ENCODE measurements at regions not wholly inside any gene's neighbourhood (a gene's known extent, or its start where the extent isn't known, plus 50 kb on each side); places are given as distances from the start of the nearest gene placed in this dataset.

DNA sequence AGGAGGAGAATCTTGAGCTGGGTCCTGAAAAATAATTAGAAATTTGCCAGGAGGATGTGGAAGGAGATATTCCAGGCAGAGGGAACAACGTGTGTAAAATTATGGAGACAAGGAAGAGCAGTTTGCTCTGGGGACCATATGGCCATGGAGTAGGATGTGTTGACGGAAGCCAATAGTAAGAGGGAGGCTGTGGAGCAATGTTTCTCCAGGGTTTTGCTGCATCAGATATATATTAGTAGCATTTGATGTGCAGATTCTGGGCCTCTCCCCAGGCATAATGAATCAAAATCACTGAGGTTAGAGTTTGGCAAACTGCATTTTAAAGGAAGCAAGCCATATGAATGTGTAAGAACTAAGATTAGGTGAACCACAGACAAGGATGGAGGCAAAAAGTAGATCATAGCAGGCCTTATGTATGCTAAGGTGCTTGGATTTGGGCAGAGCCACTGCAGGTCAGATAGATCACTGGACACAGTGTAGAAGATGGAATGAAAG is 192.9 kb upstream of the IL12A start:
- DNase-seq = no peak

DNA sequence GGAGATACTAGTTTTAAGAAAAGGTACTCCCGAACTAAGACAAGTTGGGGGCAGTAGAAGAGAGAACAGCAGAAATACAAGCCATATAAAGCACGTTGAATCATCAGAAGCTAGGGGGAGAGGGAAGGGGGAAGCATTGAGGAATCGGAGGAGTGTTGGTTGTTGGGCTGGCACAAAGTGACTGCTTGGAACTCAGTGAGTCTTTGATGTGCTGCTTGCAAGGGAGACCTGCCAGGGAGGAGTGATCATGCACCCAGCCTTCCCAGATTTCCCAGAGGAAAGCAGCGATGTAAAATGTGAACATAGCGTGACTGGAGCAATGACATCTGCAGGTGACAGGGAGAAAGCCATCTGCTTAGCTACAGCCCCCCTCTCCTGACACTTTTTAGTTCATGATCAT is 192.4 kb upstream of the IL12A start:
- DNase-seq = peak; percentile 48

DNA sequence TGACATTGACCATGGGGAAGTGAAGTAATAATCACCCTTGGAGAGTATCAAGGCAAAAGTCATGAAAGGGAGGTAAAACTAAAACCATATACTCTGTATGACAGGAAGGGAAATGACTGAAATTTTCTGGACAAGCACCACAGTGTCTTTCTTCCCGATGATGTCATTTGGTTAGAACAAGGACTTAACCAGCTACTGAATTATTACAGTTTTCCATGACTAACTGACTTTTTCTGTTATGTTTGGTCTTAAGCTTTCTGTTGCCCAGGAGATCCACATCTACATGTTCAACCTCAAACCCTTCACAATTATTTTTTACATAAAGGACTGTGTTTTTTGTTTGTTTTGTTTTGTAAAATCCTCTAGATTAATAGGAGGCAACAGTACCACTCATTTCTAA is 191.9 kb upstream of the IL12A start:
- no peak for DNase-seq

DNA sequence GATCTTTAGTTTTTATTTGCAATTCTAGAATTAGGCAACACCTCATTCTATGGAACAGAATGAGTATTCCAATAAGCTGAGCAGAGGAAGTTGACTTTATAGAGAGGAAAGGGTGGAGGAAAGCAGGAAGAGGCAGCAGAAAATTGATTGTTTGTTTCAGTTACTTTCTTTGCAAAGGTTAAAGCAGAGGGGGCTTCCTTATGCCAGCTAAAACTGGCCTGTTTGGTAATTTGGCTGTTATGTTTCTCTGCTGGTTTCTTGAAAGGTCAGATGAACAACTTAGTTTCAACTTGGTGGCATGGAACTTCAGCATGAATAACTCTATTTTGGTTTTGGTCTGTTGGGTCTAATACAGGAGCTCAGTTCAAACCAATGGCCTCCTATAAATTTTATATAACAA is 190.9 kb upstream of the IL12A start:
- no peak for DNase-seq

DNA sequence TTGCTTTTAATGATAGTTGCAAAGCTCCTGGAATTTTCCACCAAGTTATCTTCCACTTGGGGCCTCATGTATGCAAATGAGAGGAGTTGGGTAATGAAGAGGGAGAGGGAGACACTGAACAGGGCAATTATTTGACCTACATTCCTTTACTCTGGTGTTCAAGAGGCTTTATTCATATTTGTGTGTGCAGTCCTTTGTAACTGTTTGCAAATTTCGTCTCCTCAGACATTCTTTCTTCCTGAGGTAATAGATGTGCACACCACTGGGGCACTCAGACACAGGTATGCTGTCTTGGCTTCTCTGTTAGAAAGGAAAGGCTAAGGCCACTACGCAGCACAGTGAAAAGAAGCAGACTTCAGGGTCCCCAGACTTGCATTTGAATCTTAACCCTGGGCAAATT is 189.7 kb upstream of the IL12A start:
- no peak for DNase-seq

DNA sequence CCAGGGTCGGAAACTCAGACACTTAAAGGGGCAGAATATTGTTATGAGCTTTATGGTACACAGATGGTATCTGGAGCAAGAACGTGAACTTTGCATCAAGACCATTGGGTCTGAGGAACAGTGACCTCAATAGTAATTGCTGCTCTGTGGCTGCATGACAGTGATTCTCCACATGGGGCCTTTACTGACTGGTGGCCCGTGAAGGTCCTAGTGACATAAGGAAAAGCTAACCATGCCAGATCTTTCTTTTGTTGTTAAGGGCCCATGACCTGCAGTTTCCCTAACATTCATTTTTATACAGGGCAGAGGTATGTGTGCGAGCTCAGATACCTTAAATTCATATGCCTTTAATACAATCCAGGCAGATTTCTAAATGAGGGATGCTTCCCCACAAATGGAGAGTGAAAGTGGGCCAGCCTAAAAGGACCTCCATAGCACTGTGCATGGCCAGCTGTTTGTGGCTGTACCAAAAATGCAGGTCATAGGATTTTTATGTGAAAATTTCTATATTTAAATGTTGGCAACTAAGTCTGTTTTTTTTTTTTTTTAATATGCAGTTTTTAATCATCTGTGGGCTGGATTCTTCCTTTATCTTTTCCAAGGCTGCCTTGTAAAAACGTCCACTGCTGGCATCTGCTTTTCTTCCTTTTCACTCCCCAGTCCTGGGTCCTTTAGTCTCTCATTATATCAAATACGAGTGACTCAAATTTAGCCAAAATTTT is 188.0 kb upstream of the IL12A start:
- no peak for DNase-seq

DNA sequence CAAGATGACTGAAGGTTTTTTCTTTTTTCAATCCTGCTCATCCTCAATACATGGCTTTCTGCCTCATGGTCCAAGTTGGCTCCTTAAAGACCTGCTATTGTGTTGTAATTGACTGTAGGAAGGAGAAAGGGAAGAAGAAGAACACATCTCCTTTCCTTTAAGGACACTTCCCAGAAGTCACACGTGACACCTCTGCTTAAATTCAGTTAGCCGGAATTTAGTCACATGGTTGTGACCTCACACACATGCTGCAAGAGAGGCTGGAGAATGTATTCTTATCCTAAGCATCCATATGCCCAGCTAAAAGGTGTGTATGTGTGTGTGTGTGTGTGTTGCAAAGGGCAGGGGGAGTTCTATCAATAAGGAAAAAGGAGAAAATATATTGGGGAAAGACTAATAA is 185.8 kb upstream of the IL12A start:
- DNase-seq = no peak

DNA sequence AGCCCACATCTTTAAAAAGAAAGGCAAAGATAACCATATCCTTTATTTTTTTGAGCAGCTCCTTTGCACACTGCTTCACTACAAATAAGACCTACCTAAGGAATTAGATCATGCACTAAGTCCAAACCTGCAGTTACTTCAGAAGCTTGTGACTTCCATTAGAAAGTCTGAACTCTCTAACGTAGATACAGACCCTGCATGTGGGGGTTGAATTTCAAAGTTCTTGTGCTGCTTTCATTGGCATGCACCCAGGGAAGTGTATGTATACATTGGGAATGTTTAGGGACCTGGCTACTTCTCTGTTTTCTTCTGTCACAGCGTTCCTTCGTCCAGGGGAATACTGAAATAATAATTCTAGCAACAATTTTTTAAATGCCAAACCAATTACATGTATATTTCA is 185.2 kb upstream of the IL12A start:
- DNase-seq = no peak

DNA sequence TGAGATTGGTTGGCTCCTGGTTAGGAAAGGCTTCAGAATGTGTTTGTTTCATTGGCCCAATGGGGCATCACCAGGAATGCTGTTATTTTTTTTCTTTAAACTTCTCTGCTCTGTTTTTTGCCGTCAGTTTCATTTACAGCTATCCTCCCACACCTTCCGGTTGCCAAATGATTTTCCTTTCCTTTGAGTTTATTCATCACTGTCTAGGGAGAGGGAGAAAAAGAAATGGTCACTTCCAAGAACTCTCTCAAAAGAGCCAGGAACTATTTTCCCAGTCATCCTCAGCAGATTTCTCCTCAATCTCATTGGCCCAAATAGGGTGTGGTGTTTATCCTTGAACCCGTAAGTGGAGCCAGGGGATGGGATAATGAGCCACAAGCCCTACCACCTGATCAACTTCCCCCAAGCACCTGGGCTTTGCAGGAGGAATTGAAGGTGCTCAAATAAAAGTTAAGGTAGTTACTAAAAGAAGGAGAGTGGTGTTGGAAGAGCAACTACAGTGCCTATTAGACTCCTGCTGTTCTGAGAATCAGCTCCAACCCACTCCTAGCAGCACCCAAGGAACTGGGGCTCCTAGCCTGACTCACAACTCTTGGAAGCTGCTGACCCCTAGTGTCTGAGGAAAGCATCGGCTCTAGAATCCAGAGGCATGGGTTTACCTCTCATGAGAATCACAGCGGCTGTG is 183.8 kb upstream of the IL12A start:
- peak; percentile 69 for DNase-seq

DNA sequence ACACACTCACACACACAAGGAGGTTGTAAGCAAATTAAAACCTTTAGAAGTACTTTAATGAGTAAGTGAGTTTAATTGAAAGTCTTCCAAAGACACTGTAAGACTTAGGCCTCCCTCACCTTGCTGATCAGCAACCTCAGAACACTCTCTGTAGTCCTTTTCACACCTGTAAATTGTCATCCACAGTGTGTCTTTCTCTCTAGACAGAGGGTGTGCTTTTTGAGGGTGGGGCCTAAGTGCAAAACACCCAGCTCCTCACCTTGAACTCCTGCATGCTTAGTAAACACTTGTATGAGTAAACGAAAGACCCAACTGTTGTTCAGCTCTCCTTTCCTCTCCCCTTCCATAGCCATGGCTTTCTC is 183.2 kb upstream of the IL12A start:
- no peak for DNase-seq

DNA sequence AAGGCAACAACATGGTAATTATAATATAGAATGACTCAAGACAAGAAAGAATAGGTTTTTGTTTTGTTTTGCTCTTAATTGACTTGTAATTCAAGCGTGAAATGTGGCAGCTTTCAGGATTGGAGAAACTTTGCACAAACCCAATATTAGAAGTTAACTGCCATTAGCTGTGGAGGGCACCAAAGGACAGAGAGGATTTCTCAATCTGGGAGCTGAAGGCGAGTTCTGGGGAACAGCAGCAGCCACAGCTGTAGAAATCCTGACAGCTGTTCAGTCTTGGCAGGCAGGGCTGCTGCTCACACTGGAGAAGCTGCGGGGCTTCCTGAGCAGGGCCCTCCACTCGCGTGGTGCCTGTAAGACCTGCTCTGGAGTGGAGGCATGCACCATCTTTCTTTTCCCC is 182.2 kb upstream of the IL12A start:
- no peak for DNase-seq

DNA sequence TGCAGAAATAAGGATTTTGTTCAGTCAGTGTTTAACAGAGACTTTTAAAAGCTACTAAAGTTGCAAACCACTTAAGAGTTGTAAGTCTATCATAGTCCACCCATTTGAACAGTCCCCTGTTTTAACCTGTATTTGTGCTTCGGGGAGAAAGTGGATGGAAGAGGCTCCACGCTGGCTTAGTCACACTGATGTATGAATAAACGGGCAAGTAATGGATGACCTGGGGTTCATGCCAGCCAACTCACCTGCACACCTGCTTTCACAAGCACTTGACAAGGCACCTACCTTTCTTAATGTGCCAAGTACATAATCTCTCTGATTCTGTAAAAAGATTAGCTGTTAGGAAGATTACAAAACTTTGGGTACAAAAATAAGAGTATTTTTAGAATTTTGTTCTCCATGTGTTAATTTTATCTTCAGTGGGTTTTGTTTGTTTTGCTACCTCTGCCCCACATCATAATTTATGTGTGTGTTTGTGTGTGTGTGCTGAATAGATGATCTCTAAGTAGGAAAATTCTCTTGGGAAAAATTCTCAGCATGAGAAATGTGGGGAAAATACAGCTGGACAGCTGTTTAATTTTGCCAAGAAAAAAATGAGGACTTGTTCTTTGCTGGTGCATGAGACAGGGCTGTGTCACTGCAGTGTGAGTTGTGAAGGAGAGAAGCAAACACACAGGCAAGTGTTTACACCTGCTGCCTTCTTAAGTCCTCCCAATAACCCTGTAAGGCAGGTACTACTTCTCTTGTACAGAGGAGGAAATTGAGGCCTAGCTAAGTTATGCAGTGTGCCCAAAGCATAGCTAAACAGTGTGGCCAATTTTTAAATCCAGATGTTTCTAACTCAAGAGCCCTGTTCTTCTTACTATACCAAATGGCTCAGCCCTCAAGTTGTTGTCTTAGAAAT is 181.2 kb upstream of the IL12A start:
- no peak for DNase-seq

DNA sequence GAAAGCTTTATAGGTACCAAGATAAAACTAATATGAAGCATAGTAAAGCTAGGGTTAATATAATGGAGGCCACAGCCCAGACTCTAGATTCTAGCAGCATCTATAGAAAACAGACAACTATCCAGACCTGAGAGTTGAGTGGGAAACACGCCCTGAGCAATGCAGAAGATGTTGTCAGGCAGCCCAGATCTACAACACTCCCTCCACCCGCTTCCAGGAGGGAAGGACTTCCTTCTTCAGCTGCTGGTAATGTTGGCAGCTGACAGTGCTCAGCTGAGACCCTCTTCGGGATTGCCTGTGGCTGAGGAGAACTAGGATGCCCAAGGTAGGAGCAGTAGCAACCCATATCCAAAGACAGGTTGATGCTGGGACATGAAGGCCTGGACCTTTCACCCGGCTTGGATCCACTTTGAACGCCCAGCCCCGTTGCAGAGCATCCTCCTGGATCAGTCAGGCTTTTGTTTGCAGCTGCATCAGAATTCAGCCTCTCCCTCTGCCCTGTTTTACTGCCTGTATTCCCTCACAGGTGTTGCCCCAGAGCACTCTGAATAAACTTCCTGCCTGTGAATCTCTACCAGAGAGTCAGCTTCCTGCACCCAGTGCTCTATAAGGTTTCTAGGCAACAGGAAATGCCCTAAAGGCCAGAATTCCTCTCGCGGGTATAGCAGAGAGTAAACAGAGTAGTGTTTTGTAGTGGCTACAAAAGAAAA is 174.7 kb upstream of the IL12A start:
- DNase-seq = no peak

DNA sequence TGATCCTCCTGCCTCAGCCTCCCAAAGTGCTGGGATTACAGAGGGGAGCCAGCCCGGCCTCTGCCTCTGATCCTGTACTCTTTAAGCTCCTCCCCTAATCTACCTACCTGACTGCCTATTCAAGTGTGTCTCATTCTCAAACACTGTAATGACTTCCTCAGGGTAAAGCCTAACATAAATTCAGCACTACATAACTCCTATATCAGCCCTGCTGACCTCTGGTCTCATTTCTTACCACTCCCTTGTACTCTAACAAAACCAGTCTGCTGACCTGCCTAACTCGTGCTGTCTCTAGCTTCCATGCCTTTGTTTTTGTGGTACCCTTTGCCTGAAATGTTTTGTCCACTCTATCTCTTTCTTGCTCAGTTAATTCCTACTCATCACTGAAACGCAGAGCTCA is 172.1 kb upstream of the IL12A start:
- DNase-seq = no peak

DNA sequence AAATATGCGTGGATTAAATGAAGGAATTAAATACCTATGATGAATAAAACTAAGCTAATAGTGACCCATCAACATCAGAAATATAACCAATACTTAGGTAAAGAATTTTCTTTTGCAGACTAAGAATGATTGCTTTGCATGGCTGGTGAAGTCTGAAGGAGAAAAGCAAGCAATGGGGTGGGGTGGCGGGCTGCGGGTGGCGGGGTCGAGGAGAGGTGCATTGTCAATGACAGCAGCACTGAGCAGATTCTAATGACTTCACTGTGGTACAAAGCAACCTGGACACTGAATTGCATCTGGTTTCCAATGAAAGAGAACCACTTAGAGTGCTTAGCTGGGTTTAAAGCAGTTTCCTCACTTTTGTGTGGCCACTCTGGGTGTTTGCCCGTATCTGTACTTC is 171.5 kb upstream of the IL12A start:
- no peak for DNase-seq

DNA sequence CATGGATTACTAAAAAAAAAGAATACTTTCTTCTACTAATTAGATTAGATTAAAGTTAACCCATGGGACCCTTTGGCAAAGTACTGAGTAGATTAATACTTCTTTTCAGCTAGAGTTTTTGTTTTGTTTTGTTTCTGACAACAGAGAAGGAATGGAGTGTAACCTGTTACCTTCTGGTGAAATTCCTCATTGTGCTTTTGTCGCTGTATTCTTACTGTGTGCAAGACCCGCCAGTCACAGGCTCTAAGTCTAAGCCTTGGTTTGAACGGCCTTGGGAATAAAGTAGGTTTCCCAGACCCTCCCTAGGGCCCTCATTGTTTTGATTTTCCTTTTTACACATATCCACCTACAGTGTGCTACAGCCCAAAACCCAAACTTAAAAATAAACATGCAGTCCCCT is 171.1 kb upstream of the IL12A start:
- DNase-seq = no peak

DNA sequence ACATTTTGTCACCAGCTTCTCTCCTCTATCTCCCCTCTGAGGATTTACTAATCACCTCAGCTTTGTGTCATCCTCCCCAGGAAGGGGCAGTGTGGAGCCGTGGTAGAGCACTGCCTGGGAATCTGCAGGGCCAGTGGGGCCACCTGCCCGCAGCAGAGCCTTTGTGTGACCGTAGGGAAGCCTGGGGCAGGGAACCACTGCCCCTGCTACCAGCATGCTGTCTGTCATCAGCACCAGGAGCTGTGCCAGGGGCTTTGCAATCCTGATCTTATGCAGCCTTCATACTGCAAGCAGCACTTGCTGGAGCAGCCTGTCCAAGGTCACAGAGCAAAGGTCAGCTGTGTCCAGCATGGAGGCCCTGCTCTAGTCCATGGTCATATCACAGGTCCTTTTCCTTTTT is 170.2 kb upstream of the IL12A start:
- no peak for DNase-seq

DNA sequence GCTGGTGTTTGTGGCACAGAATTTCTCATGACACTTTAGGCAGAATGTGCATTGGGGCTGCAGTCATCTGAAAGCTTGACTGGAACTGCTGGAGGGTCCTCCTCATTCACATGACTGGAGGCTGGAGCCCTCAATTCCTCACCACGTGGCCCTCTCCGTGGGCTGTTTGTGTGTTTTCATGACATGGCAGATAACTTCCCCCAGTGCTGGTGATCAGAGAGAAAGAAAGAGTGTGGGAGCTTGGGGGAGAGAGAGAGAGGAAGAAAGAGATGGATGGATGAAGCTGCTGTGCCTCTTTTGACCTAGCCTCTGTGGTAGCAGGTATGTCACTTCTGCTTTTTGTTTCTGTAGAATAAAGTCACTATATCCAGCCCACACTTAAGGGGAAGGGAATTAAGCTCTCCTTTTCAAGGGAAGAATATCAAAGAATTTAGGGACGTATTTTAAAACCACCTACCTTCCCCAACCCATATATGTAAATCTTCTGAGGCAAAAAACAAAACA is 169.6 kb upstream of the IL12A start:
- DNase-seq = no peak

DNA sequence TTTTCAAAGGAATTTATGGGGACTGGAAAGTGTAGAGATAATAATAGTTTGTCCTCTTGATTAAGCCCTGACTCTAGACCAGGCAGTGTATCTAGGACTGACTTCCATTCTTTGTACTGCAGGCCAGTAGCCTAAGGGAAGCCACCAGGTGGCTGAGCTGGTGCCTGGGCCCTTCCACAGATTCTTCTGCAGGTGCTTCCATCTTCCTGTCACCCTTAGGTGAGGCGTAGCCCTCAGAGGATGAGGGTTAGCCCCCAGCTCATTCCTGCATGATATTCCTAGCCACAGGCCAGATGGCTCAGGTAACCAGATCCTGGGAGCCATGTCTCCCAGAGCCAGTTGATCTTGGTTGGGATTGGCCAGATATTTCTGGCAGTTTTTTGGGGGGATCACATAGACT is 169.0 kb upstream of the IL12A start:
- DNase-seq = no peak

DNA sequence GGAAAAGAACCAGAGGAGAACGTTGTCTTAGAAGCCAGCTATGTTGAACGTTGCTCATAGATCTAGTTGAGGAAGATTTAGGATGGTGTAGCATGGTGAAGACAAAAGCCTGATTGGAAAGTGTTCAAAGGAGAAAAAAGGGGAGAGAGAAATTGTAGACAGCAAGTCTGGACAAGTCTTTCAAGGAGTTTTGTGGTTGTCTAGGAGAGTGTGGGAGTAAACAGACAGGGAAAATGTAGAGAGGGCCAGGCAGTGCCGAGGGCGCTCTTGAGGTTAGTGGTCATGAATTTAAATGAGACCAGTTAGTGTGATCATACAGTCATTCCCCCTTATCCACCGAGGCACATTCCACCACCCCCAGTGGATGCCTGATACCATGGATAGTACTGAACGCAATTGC is 167.5 kb upstream of the IL12A start:
- DNase-seq = no peak

DNA sequence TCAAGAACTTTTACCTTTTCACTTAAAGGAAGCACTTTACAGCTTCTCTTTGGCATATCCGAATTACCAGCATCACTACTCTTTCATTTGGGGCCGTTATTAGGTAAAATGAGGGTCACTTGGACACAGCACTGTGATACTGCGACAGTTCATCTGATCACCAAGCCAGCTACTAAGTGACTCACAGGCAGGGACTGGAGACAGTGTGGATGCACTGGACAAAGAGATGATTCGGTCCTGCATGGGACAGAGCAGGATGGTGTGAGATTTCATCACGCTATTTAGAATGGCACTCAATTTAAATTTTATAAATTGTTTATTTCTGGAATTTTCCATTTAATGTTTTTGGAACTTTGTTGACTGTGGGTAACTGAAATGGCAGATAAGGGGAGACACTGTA is 166.9 kb upstream of the IL12A start:
- no peak for DNase-seq

DNA sequence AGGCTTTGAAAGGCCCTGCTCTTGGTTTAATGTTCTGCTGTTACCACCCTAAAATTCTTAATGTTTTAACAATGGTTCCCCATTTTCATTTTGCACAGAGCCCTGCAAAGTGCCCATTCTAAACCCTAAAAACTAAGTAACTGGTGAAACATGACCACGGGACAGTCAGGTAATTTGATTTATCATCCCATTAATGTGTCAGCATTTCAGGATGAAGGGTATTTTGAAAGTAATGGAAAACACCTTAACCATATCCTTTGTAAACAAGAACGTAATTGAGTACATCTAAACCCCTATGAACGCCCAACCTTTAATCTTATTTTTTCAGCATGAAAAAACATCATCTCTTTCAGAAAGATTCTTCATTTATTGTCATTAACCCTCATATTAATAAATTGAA is 164.9 kb upstream of the IL12A start:
- no peak for DNase-seq

DNA sequence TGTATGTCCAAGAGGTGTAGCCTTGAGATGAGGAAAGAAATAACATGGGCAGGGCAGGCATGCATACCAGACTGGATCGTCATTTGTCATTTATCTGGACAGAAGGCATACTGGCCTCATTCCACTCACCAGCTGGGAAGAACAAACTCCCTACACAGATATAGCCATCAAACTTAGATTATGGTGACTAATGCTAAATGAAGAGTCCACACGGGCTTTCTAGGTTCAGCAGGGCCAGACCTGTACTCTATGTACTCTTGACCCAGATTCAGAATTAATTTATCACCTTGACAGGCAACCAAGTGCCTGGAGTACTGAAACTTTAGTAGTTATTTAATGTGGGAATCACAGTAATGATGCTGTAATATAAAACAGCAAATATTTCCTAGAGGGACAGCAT is 164.3 kb upstream of the IL12A start:
- DNase-seq = no peak
